ENCODE measurements at regions not wholly inside any gene's neighbourhood (a gene's known extent, or its start where the extent isn't known, plus 50 kb on each side); places are given as distances from the start of the nearest gene placed in this dataset.

DNA sequence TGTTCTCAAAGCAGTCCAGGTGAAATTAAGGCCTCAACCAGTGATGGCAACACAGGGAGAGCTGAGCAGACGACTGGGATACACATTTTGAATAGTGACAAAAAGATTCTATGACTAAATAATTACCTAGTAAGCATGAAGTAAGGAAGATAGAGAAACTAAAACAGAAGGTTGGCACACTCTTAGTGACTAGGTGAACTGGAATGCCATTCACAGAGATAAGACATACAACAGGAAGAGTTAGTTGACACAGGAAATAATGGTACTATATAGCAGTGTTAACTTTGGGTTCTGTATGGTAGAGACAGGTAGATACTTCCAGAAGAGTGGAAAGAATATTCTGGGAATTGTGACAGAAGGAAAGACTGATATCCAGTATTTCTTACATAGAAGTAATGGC is 181.8 kb upstream of the NT5C1B start:
- H3K4me3 ChIP-seq: no peak overlapping the region
- peaks cover 0 to 19% (median 3%) of the 10 kb centered on the region in 12 donors for H3K9me3 ChIP-seq
- no peaks in the 10 kb centered on the region for H3K4me1 ChIP-seq
- H3K36me3 ChIP-seq: no peaks in the 10 kb centered on the region
- TF ChIP-seq POLR2A (IDR thresholded peaks at IDR 0.05): no peak
- TF ChIP-seq, protein P1, sequence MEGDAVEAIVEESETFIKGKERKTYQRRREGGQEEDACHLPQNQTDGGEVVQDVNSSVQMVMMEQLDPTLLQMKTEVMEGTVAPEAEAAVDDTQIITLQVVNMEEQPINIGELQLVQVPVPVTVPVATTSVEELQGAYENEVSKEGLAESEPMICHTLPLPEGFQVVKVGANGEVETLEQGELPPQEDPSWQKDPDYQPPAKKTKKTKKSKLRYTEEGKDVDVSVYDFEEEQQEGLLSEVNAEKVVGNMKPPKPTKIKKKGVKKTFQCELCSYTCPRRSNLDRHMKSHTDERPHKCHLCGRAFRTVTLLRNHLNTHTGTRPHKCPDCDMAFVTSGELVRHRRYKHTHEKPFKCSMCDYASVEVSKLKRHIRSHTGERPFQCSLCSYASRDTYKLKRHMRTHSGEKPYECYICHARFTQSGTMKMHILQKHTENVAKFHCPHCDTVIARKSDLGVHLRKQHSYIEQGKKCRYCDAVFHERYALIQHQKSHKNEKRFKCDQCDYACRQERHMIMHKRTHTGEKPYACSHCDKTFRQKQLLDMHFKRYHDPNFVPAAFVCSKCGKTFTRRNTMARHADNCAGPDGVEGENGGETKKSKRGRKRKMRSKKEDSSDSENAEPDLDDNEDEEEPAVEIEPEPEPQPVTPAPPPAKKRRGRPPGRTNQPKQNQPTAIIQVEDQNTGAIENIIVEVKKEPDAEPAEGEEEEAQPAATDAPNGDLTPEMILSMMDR (IDR thresholded peaks at IDR 0.05): no peak
- ATAC-seq: no peak
- intact Hi-C loops (cut with DNase I): no loop called here
- no peak overlapping the region for H3K27ac ChIP-seq
- DNase-seq: no peak
- 79 to 90% (median 87%) methylated on average over 1 of the region's 1 CpG for WGBS, 4 donors
- no peaks in the 10 kb centered on the region for H3K27me3 ChIP-seq

DNA sequence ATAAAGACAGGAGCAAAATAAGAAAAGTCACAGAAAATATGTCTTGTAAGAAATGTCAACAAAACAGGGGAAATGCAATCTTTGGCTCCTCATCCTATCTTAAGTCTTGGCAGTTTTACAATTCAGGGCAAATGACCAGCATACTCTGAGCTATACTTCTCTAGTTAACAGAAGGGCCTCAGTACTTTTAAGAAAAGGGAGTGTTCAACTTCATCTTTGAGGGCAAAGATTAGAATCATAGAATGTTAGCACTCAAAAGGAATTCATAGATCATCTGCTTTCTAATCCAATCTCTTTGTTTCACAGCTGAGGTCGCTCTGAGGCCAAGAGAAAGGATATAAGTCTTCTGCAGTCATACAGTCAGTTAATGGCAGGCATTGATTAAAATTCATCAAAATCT is 174.0 kb upstream of the NT5C1B start:
- H3K36me3 ChIP-seq: no peaks in the 10 kb centered on the region
- peaks cover 0 to 8% (median 0%) of the 10 kb centered on the region in 12 donors for H3K4me1 ChIP-seq
- H3K4me3 ChIP-seq: no peak overlapping the region
- TF ChIP-seq, protein P1 (IDR thresholded peaks at IDR 0.05): no peak
- no peak for TF ChIP-seq POLR2A (IDR thresholded peaks at IDR 0.05)
- ATAC-seq (no peak), DNase-seq (no peak)
- WGBS, 4 donors: 69 to 89% (median 83%) methylated on average over 1 of the region's 1 CpG
- H3K27ac ChIP-seq: no peak overlapping the region
- peaks cover 0 to 11% (median 2%) of the 10 kb centered on the region in 12 donors for H3K9me3 ChIP-seq
- H3K27me3 ChIP-seq: no peaks in the 10 kb centered on the region
- intact Hi-C loops (cut with DNase I): no loop called here

DNA sequence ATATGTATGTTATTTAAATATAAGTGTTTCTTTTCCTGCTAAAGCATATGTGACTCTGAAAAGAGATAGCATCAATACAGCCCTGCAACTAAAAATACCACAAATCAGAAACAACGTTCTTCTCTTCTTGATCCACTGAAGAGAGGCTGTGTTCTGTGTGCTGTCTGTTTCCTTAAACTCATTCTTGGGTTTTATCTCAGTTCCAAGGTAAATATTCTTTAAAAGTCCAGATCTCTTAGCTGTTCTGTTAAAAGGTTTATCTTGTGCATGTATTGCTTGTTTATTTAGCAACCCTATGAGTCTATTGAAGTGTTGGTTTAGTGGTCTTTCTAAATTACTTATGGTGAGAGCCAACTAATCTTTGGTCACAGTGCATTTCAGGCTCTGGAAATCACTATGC is 173.3 kb upstream of the NT5C1B start:
- WGBS, 4 donors: 5 to 17% (median 11%) methylated on average over 1 of the region's 1 CpG
- intact Hi-C loops (cut with DNase I): no loop called here
- ATAC-seq (no peak), DNase-seq (no peak)
- H3K27ac ChIP-seq: no peak overlapping the region
- TF ChIP-seq, protein P1 (IDR thresholded peaks at IDR 0.05): no peak
- TF ChIP-seq POLR2A (IDR thresholded peaks at IDR 0.05): no peak
- H3K4me1 ChIP-seq: peaks cover 0 to 8% (median 0%) of the 10 kb centered on the region in 12 donors
- no peaks in the 10 kb centered on the region for H3K27me3 ChIP-seq
- H3K4me3 ChIP-seq: no peak overlapping the region
- peaks cover 0 to 5% (median 0%) of the 10 kb centered on the region in 12 donors for H3K9me3 ChIP-seq
- no peaks in the 10 kb centered on the region for H3K36me3 ChIP-seq

DNA sequence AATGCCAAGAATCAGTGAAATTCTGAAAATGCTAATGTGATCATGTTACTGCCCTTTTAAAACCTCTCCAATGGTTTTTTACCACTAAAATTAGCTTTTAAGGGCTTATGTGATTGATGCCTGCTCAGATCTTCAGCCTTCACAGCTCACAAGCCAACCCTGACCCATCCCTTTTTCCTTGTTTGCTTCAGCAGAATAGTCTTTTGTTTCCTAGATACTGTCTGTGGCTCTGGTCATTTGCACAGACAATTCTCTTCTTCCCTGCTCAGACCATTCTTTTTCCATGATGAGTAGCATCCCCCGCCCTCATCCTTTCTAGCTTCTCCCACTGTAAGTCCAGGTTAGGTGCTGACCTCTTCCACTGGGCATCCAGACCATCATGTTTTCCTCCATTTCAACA is 164.9 kb upstream of the NT5C1B start:
- no peaks in the 10 kb centered on the region for H3K9me3 ChIP-seq
- DNase-seq (no peak), ATAC-seq (no peak)
- intact Hi-C loops (cut with DNase I): loop anchor here in 8 of 10 donors (5.0 to 10.0 kb wide), 5 partner anchors 221 to 1111 kb away; no protein-coding TSS in a partner anchor
- H3K36me3 ChIP-seq: no peaks in the 10 kb centered on the region
- TF ChIP-seq, protein P1 (IDR thresholded peaks at IDR 0.05): no peak
- TF ChIP-seq POLR2A (IDR thresholded peaks at IDR 0.05): no peak
- peaks cover 0 to 6% (median 0%) of the 10 kb centered on the region in 12 donors for H3K4me1 ChIP-seq
- H3K4me3 ChIP-seq: no peak overlapping the region
- H3K27me3 ChIP-seq: no peaks in the 10 kb centered on the region
- H3K27ac ChIP-seq: no peak overlapping the region
- 91 to 100% (median 94%) methylated on average over 1 of the region's 1 CpG for WGBS, 4 donors

All from heart left ventricle (tissue), 16 donors.